Transverse colon (tissue), 4 donors: ENCODE measurements at regions not wholly inside any gene's neighbourhood (a gene's known extent, or its start where the extent isn't known, plus 50 kb on each side); places are given as distances from the start of the nearest gene placed in this dataset.

Source experiments
- CTCF ChIP-seq, 5 experiments: fragments of 200-600 bp in 3 of 5; fragments of 450-650 bp in 2 of 5; sonication (generic) in 3 of 5; IDR thresholded peaks; 1 replicate in 2 of 5; 2 replicates in 3 of 5; pipeline ENCODE4 v1.5.1; 2016 to 2017; ENCODE audit warnings: antibody characterized with exemption in 5 of 5, inconsistent platforms in 3 of 5, mild to moderate bottlenecking in 2 of 5, moderate library complexity in 1 of 5
- EP300 ChIP-seq: sonication (generic); formaldehyde crosslinking; IDR thresholded peaks from one replicate; pipeline ENCODE4 v1.6.1; 2017; ENCODE audit warnings: antibody characterized with exemption, low read depth
- POLR2A ChIP-seq: fragments of 450-650 bp; IDR thresholded peaks from one replicate; pipeline ENCODE4 v1.6.1; 2016; ENCODE audit warnings: antibody characterized with exemption, mild to moderate bottlenecking, moderate library complexity
- POLR2AphosphoS5 ChIP-seq, 3 donors: sonication (generic); formaldehyde crosslinking; IDR thresholded peaks; one replicate each; pipeline ENCODE4 v1.6.1; 2016; ENCODE audit warnings: antibody characterized with exemption in 3 of 3

DNA sequence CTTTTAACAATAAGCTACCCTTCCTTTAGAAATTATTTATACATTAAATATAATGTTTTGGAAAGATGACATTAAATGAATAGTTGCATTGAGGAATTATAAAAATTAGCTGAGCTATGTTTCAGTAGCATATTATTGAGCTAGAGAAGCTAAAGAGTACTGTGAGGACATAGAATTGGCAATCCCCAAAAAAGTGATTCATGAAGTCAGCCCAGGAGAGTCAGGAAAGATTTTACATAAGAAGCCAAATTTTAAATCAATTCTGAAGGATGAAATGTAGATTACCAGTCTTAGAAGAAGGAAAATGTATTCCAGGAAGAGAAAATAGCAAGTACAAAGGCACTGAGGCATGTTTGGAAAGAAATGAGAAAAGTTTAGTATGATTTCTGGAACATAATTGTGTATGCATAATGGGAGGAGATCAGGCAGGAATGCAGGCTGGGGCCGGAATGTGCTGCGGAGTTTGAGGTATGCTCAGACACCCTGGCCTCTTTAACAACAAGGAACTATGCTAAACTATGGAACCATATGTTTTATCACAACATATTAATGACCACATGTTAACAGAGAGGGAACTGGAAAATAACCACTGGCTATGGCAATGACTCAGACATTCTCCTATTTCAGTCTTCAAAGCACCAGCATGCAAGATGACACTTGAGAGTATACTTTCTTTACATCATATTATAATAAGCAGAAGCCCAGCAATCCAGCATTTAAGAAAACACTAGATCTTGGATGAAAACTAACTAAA lies 103.3 kb upstream of the COL8A1 start:
- TF ChIP-seq CTCF (IDR thresholded peaks at IDR 0.05) (no peak), EP300 (no peak), POLR2A (no peak), POLR2AphosphoS5 (IDR thresholded peaks at IDR 0.05) (no peak)
